Inflammatory macrophage treated with lipopolysaccharide for 4 hours (primary cell): ENCODE measurements at regions not wholly inside any gene's neighbourhood (a gene's known extent, or its start where the extent isn't known, plus 50 kb on each side); places are given as distances from the start of the nearest gene placed in this dataset.

Experiments used
- DNase-seq: peaks from one replicate; pipeline ENCODE4 v3.0.0-alpha.2; 2020

GRCh38 chr13:30151388-30151787, 156.0 kb downstream of the KATNAL1 start:
- no peak for DNase-seq

DNA sequence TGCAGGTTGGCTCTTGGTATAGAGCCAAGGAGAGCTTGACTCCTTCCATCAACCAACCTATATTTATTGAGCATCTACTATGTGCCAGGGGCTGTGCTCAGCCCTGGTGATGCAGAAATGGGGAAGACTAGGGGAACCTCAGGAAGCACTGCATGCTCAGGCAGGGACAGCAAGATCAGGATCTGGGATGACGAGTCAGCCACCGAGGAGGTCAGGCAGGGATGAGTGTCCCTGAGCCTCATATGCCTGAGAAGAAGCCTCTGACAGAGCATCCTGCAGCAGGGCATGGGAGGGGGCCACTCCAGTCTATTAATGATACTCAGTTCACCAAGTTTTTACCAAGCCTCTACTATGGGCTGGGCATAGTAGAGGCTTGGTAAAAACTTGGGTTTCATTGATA, 158.1 kb downstream of the KATNAL1 start:
- DNase-seq: no peak

- no peak for DNase-seq
Observed at GRCh38 chr13:30148786-30149185, 158.6 kb downstream of the KATNAL1 start.

DNA sequence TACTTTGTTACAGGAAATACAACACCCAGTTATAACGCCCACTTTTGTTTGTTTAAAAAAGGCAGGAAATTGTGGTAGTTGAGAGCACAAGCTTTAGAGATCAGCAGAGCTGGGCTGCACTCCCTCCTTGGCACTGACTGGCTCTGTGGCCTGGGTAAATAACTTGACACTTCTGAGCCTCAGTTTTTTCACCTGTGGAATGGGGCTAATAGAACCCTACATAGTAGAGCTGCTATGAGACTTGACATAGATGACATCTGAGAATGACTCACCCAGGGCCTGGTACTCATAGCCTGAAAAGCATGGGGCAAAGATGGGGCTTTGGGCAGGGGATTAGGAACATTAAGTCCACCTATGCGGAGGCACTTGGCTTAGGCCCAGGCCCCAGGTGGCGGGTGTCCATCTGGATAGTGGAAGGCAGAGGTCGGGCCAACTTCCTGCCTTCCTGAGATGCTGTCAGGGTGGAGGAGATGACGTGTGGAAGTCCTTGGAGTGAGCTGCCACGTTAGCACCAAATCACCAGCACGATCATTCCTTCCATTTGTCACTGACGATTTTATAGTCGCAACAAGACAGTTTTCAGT, 159.1 kb downstream of the KATNAL1 start:
- DNase-seq: no peak

DNA sequence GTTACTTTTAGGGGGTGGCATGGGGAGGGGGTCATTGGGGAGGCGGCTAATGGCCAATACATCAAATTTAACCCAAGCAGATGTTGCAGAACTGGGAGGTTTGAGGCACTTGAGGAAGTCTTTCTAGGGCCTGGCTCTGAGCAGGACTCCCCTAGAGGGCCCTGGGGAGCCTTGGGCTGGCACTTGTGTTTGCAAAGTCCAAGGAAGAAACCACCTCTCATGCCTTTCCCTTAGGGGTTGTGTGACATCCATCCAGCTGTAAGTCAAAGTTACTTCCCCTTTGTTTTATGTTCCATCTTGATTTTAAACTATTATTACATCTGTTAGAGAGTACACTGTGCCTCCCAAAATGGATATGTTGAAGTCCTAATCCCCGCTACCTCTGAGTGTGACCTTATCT, 159.9 kb downstream of the KATNAL1 start:
- no peak for DNase-seq

- DNase-seq: no peak
Observed at GRCh38 chr13:30147015-30147414, 160.3 kb downstream of the KATNAL1 start.

DNA sequence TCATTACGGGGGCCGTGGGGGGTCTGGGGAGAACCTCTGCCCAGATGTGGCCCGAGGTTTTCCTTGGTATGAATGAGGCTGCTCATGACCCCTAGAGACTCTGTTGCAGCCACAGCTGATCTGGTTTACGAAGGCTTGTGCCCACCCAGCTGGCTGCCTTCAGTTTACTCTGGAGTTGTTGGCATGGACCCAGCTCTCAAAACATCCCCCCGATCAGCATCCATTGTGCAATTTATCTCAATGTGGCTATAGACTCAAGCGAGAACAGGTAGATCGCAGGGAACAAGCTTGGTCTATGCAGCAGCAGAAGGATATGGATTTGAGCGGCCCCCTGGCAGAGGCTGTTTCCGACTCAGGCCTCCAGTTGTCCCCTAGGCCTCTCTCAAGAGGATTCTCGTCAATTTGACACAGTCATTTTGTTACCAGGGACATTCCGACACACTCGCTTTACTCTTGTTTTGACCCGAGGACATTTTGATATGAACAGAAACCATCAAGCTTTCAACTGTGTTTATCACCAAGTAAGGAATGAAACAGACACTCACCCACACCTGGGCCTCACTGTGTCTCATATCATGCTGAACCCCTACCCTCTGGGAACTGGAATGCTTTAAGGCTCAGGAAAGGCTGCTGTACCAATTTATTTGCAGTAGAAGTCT, 161.5 kb downstream of the KATNAL1 start:
- DNase-seq: no peak

DNA sequence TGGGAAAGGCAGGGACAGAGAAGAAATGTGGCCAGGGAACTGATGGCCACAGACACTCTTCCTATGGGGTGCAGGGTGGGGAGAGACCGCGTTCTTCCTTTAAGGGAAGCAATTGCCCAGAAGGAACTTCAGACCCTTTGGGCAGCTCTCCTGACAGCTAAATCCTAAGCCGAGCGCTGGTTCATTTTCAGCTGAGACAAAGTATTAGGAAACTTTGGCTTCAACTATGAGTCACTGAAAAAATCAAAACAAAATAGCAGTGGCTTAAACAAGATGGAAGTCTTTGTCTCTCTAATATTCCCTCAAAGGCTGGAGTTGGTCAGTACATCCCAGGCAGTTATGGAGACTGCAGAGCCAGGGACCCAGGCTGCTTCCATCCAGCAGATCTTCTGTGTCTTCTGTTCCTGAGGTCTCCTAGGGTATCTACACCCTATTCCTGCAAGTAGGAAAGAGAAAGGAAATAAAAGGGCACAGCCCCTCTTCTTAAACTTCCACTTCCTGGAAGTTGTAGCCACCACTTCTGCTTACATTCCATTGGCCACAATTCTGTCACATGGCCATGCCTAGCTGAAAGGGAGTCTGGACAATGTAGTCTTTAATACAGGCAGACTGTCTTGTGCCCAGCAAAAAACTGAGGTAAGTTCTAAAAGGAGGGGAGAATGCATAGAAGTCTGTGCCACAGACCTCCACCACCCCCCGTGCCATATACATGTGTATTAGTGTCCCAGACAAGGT, 163.5 kb downstream of the KATNAL1 start:
- no peak for DNase-seq

GRCh38 chr13:30142486-30143211, 164.7 kb downstream of the KATNAL1 start:
- no peak for DNase-seq

DNA sequence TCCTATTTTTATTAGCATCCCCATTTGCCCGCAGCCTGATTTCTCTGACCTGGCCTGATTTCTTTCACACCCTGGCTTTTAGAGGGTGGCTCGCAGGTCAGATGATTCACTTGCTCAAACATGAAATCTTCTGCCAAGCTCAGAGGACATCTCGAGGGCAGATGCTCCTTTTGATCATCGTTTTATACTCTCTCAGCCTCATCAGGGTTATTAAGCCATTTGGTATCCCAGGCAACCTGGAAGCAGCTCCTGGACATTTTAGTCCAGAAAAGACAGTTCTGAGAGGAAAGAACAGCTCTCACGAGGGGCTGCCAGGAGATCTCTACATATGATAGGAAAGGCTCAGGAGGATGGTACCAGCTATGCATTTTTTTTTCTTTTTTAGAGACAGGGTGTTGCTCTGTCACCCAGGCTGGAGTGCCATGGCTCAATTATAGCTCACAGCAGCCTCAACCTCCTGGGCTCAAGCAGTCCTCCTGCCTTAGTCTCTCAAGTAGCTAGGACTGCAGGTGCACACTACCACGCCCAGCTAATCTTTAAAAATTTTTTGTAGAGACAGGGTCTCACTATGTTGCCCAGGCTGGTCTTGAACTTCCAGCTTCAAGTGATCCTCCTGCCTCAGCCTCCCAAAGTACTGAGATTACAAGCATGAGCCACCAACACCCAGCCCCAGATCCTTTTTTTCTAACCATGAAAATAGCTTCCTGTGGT, 165.4 kb downstream of the KATNAL1 start:
- no peak for DNase-seq

GRCh38 chr13:30140973-30141372, 166.4 kb downstream of the KATNAL1 start:
- DNase-seq: no peak

DNA sequence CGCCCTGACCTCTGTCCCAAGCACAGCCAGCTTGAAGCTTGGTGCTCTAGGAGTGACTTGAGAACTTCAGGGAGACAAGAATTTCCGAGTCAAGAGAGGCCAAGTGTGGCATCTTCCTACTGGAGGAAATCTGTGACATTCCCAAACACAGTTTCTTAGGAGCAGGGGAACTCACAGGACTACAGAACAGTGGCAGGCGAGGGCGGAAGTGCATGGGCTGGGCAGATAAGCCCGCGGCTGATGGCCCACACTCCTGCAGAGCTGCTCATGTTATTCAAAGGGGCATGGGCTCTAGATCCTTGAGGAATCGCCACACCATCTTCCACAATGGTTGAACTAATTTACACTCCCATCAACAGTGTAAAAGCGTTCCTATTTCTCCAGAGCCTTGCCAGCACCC, 168.8 kb downstream of the KATNAL1 start:
- no peak for DNase-seq

DNA sequence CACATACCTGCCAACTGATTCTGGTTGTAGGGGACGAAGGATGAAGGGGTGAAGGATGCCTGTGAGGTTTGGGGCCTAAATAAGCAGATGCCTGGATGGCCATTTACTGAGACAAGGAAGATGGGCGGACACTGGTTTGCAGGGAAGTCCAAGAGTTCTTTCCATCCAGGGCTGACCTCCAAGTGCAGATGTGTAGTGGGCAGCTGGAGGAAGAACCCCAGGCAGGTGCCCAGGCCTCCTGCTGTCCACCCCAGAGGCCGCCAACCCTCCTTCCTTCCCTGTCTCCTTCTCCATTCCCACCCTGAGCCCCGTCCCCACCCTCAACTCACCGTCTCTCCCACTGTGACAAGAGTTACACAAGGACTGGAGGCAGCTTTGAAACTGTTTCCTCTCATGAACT, 171.5 kb downstream of the KATNAL1 start:
- no peak for DNase-seq

DNA sequence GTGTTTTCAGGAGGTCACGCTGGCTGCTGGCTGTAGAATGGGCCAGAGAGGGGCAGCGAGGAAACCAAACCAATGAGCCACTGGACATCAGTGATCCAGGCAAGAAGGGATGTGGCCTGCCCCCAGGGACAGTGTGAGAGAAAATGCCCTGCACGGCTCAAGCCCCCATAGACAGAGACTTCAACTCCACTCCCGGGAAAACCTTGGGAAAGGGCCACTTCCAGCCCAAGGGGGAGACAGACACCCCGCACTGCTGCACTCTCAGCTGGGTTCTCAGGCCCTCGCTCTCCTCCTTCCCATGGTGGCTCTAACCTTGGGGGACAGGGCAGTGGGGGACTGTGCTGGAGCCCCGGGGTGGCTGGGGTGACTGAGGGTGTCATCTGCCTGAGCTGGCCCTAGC, 172.0 kb downstream of the KATNAL1 start:
- no peak for DNase-seq

- no peak for DNase-seq
Observed at GRCh38 chr13:30134578-30134977, 172.8 kb downstream of the KATNAL1 start.

GRCh38 chr13:30133996-30134395, 173.4 kb downstream of the KATNAL1 start:
- no peak for DNase-seq

DNA sequence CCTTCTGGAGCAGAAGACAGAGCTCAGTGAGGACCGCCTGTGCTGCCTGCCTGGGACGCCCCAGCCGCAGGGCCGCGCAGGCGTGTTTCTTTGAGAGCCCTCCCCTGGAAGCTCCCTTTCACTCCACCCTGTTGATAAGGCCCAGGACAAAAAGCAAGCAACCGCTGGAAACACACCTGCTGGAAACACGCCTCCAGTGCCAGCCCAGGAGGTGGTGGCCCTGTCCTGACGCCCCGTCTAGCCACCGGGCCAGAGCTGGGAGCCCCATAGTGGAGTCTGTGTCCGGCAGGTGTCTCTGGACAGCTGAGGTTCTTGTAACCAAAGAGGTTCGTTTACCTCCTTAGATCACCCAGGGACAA, 173.8 kb downstream of the KATNAL1 start:
- DNase-seq: no peak

GRCh38 chr13:30132623-30133553, 174.5 kb downstream of the KATNAL1 start:
- DNase-seq: peak; percentile 85

DNA sequence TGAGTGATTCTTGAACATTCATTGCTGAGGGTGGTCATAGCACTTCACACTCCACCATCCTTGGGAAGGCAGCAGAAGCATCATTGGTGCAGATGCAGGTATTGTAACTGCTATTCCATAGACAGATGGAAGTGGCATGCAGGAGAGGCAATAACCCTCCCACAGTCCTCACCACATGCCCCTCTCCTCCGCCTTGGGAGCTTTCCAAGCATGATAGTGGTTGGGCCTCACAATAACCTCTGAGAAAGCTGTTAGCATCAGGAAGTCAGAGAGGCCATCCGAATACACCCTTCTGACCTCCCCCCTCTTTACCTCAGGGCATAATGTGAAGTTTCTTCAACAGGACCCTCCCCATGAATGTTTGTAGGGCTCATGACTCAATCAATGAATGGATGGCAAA, 177.9 kb downstream of the KATNAL1 start:
- DNase-seq: no peak

GRCh38 chr13:30128591-30128990, 178.8 kb downstream of the KATNAL1 start:
- no peak for DNase-seq

DNA sequence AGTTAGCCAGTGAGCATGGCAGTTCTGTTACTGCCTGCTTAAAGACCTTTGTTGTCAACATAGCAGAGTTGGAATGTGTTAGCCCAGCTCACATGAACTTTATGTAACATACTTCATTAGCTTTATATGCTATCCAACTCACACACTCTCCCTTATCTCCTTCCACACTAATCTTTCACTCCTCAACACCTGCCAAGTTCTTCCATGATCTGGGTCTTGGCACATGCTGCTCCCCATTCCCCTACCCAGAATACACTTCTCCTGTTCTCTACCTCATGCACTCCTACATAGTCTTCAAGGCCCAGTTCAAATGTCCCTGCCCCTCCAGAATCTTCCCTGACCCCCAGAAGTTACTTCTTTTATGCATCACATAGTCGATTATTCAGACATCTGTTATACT, 179.3 kb downstream of the KATNAL1 start:
- no peak for DNase-seq

DNA sequence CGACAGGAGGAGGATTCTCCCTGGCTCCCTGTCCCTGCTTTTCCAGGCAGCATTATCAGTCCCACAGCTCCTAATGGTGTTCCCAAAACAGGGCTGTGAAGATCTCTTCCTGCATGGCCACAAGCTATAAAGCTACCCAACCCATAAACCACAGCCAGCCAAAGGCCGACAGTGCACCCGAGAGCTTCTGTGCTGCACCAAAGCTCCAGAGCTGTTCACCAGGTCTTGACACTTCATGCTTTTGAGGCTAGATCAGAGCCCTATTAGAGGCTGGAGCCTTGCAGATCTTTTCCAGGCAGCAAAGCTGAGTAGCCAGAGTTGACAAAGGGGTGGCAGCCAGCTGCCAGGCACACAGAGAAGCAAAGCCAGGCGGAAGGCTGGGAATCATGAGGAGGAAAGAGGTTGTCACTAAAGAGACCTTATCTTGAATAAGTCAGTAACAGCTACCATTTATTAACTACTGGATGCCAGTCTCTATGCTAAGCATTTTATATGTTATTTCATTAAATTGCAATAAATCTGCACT, 180.4 kb downstream of the KATNAL1 start:
- no peak for DNase-seq
